GM06990 (cell line): ENCODE measurements at regions not wholly inside any gene's neighbourhood (a gene's known extent, or its start where the extent isn't known, plus 50 kb on each side); places are given as distances from the start of the nearest gene placed in this dataset.
"Not testable (repeated sequence)": the region's sequence is repeated elsewhere in the genome, so short reads cannot be mapped to it uniquely, and the experiment has no call there.

Source experiments
- DNase-seq: peaks from one replicate; pipeline ENCODE4 v3.0.0-alpha.2; 2011; ENCODE audit not compliant: insufficient read length; ENCODE audit errors: extremely low read depth
- H3K27me3 ChIP-seq: replicated peaks from 2 replicates; pipeline ENCODE4 v1.6.0; 2011; ENCODE audit warnings: low read length; ENCODE audit not compliant: control insufficient read depth, insufficient read depth
- H3K36me3 ChIP-seq: 2 replicates; pipeline ENCODE4 v1.5.1; 2011; ENCODE audit warnings: low read length; ENCODE audit not compliant: control insufficient read depth, insufficient read depth
- H3K4me3 ChIP-seq: replicated peaks from 2 replicates; pipeline ENCODE4 v1.5.1; 2011; ENCODE audit warnings: low read depth, mild to moderate bottlenecking, control low read depth, low read length
- CTCF ChIP-seq: IDR thresholded peaks from 2 replicates; pipeline ENCODE4 v1.5.1; 2011; ENCODE audit warnings: low read length, control low read depth, mild to moderate bottlenecking, inconsistent platforms; ENCODE audit not compliant: insufficient read depth, poor library complexity, severe bottlenecking

GRCh38 chr10:8344756-8345155, 290.3 kb downstream of the GATA3 start:
- no peaks in the 10 kb centered on the region for H3K36me3 ChIP-seq
- no peaks in the 10 kb centered on the region; the same call in none of the 2 replicates for H3K27me3 ChIP-seq
- H3K4me3 ChIP-seq = no peak overlapping the region
- no peak for DNase-seq
- TF ChIP-seq CTCF = no peak

DNA sequence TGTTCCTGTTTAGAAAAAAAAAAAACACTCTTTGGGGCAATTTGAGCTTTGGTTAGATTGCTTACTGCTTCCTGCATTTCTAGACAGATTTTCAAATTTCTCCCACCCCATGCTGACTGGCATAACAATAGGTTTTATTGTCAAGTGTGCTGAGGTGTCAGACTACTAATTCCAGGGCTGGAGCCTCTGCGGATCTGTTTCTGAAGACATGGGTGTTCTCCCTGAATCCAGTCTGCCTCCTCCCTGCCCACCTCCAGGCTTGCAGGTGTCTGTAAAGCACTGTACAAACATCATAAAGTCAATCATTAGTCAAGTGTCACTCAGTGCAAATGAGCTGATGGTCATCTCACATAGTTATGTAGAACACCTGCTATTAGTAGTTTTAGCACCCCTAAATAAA, 292.4 kb downstream of the GATA3 start:
- H3K36me3 ChIP-seq = no peaks in the 10 kb centered on the region
- no peak for DNase-seq
- no peaks in the 10 kb centered on the region; the same call in none of the 2 replicates for H3K27me3 ChIP-seq
- no peak overlapping the region for H3K4me3 ChIP-seq
- no peak for TF ChIP-seq CTCF

GRCh38 chr10:8347614-8348013, 293.1 kb downstream of the GATA3 start:
- not testable (repeated sequence) for DNase-seq, H3K4me3 ChIP-seq, H3K36me3 ChIP-seq, H3K27me3 ChIP-seq

DNA sequence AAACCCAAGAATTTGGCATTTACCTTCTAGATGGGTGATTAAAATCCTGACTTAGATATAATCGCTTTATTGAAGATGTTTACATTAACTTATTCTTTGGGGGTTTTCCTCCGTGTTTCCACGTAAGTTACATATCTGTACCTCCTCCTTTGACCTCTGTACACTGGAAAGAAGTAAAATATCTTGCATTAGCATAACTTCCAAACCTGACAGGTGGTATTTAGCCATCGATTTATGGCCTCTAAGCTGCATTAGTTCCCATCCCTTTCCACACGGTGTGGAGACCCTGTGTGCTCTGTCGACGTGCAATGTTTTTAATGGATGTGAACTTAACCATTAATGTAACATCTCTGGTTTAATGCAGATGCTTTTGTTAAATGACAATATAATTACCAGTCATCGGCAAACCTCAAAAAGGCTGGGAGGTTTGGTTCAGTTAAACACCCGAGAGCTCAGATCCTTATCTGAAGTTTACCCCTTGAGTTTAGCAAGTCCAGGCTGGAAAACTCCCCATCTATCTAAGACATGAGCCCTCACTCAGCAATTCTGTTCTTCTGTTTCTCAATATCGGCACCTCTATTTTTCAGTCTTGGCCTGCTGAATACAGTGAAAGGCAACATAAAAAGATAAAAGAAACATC, 295.2 kb downstream of the GATA3 start:
- TF ChIP-seq CTCF = no peak
- no peaks in the 10 kb centered on the region for H3K36me3 ChIP-seq
- no peak for DNase-seq

DNA sequence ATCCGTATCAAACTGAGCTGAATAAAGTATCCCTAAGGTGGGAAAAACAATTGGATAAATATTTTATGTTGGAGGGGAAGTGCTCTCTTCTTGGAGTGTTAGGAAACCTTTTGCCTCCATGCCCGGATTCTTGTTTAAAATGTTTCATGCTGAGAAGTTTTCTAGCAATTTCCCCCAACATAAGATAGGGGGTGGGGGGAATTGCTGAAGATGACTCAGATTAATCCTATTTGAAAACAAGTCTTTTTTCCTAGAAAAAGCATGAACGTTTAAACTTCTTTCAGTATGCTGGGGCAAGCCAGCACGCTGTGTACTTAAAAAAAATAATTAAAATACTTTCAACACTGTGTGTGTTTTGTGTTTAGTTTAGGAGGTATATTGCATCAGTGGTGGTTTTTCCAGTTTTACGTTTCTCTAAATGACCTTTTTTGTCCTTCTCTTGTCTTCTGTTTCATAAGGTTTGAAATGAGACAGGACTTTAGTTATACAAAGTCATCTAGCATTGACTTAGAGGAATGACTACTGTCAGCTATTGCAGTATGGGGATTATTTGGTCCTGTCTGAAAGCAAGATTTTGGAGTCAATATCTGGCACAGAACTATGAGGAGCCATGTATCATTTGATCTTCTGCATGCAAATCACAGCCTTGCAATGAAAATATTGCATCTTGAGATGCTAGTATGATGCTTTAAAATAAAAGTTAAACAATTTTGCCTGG, 295.9 kb downstream of the GATA3 start:
- TF ChIP-seq CTCF = no peak
- Histone ChIP-seq H3K4me3 (no peak overlapping the region), H3K27me3 (no peaks in the 10 kb centered on the region; the same call in 1 of the 2 replicates), H3K36me3 (no peaks in the 10 kb centered on the region)
- DNase-seq = no peak

More for the DNA sequence above, 295.2 kb downstream of the GATA3 start:
- Histone ChIP-seq H3K27me3 (no peaks in the 10 kb centered on the region; the same call in 1 of the 2 replicates), H3K4me3 (no peak overlapping the region)
